Liver (tissue), 8 donors: ENCODE measurements at regions not wholly inside any gene's neighbourhood (a gene's known extent, or its start where the extent isn't known, plus 50 kb on each side); places are given as distances from the start of the nearest gene placed in this dataset.

Experiments used
- DNase-seq: peaks from one replicate; pipeline ENCODE4 v3.0.0-alpha.2; 2017; ENCODE audit warnings: low spot score
- H3K27ac ChIP-seq, 2 donors: one replicate each; pipeline ENCODE4 v1.7.0; 2013; ENCODE audit warnings: inconsistent platforms in 2 of 2, low read length in 2 of 2, control low read depth in 1 of 2, low read depth in 1 of 2, mild to moderate bottlenecking in 1 of 2
- H3K27me3 ChIP-seq, 4 donors: one replicate each; pipeline versions ENCODE4 v1.6.1 to v1.7.0; 2013; ENCODE audit warnings: low read length in 3 of 4, inconsistent platforms in 1 of 4, mild to moderate bottlenecking in 1 of 4, moderate library complexity in 1 of 4; ENCODE audit not compliant: control insufficient read depth in 4 of 4, insufficient read depth in 4 of 4
- H3K36me3 ChIP-seq, 4 donors: one replicate each; pipeline versions ENCODE4 v1.6.1 to v1.7.0; 2013; ENCODE audit warnings: low read length in 3 of 4, mild to moderate bottlenecking in 3 of 4, low read depth in 1 of 4, moderate library complexity in 1 of 4; ENCODE audit not compliant: control insufficient read depth in 4 of 4, insufficient read depth in 3 of 4
- H3K4me1 ChIP-seq, 4 donors: one replicate each; pipeline versions ENCODE4 v1.6.1 to v1.7.0; 2013; ENCODE audit warnings: low read length in 3 of 4, mild to moderate bottlenecking in 3 of 4, moderate library complexity in 1 of 4; ENCODE audit not compliant: control insufficient read depth in 4 of 4, insufficient read depth in 4 of 4
- H3K4me3 ChIP-seq, 3 donors: one replicate each; pipeline versions ENCODE4 v1.6.1 to v1.7.0; 2013; ENCODE audit warnings: low read length in 3 of 3, control low read depth in 1 of 3, low read depth in 1 of 3, mild to moderate bottlenecking in 1 of 3
- H3K9ac ChIP-seq, 2 donors: one replicate each; pipeline ENCODE4 v1.7.0; 2013; ENCODE audit warnings: low read length in 2 of 2, mild to moderate bottlenecking in 2 of 2, moderate library complexity in 2 of 2, control low read depth in 1 of 2, low read depth in 1 of 2
- H3K9me3 ChIP-seq, 4 donors: one replicate each; pipeline versions ENCODE4 v1.6.1 to v1.7.0; 2013; ENCODE audit warnings: low read length in 3 of 4; ENCODE audit not compliant: control insufficient read depth in 4 of 4
- EGR1 ChIP-seq, 2 donors: IDR thresholded peaks; 2 replicates each; pipeline ENCODE4 v1.6.1; 2016 to 2018; ENCODE audit warnings: antibody characterized with exemption in 2 of 2, low read depth in 2 of 2
- FOXA1 ChIP-seq: IDR thresholded peaks from 2 replicates; pipeline ENCODE4 v1.6.1; 2016; ENCODE audit warnings: antibody characterized with exemption
- FOXA2 ChIP-seq: IDR thresholded peaks from 2 replicates; pipeline ENCODE4 v1.6.1; 2016; ENCODE audit warnings: antibody characterized with exemption
- GABPA ChIP-seq, 2 donors: IDR thresholded peaks in 1 of 2; conservative IDR thresholded peaks in 1 of 2; 2 replicates each; pipeline ENCODE4 v1.6.1; 2016; ENCODE audit warnings: antibody characterized with exemption in 2 of 2, mild to moderate bottlenecking in 1 of 2, moderate library complexity in 1 of 2
- HNF4A ChIP-seq, 2 donors: conservative IDR thresholded peaks; 2 replicates each; pipeline ENCODE4 v1.6.1; 2016; ENCODE audit warnings: antibody characterized with exemption in 2 of 2, mild to moderate bottlenecking in 2 of 2
- HNF4G ChIP-seq: IDR thresholded peaks from 2 replicates; pipeline ENCODE4 v1.6.1; 2016; ENCODE audit warnings: antibody characterized with exemption
- JUND ChIP-seq, 2 donors: IDR thresholded peaks; 2 replicates each; pipeline ENCODE4 v1.6.1; 2016; ENCODE audit warnings: antibody characterized with exemption in 2 of 2
- RAD21 ChIP-seq, 2 donors: IDR thresholded peaks; 2 replicates each; pipeline ENCODE4 v1.6.1; 2016; ENCODE audit warnings: antibody characterized with exemption in 2 of 2, mild to moderate bottlenecking in 2 of 2
- SP1 ChIP-seq: IDR thresholded peaks from 2 replicates; pipeline ENCODE4 v1.6.1; 2018; ENCODE audit warnings: antibody characterized with exemption, mild to moderate bottlenecking
- WGBS: extraction: QIAGEN DNeasy Blood & Tissue Kit; methylation state at CpG from one replicate; pipeline ENCODE4 v1.1.7; 2013; 5-methylcytosine and 5-hydroxymethylcytosine counted together
- TF ChIP-seq, protein P1 (sequence below): IDR thresholded peaks from 2 replicates; pipeline ENCODE4 v1.6.1; 2016; ENCODE audit warnings: antibody characterized with exemption
- TF ChIP-seq, protein P2 (sequence below): IDR thresholded peaks from 2 replicates; pipeline ENCODE4 v1.6.1; 2016; ENCODE audit warnings: antibody characterized with exemption
- TF ChIP-seq, protein P3 (sequence below): fragments of 150-350 bp; IDR thresholded peaks from 2 replicates; pipeline ENCODE4 v1.5.1; 2017; ENCODE audit warnings: improper control_type of control experiment, low read depth, low read length; ENCODE audit not compliant: missing input control
- donor health status: healthy.
- donor health status: healthy.
- donor health status: healthy.
- donor health status: healthy.
- donor health status: healthy.

DNA sequence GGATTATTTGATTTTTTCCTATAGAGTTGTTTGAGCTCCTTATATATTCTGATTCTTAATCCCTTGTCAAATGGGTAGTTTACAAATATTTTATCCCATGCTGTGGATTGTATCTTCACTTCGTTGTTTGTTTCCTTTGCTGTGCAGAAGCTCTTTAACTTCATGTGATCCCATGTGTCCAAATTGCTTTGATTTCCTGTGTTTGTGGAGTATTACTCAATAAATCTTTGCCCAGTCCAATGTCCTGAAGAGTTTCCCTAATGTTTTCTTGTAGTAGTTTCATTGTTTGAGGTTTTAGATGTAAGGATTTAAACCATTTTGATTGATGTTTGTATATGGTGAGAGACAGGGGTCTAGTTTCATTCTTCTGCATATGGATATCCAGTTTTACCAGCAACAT is 143.7 kb upstream of the HTR1E start:
- no peak for DNase-seq
- no peak overlapping the region for H3K27ac ChIP-seq
- H3K9ac ChIP-seq, result no peak overlapping the region
- no peaks in the 10 kb centered on the region for H3K9me3 ChIP-seq
- no peaks in the 10 kb centered on the region for H3K27me3 ChIP-seq
- 24% methylated on average over 1 of the region's 1 CpG for WGBS
- H3K4me1 ChIP-seq, result no peaks in the 10 kb centered on the region
- no peak overlapping the region for H3K4me3 ChIP-seq
- no peaks in the 10 kb centered on the region for H3K36me3 ChIP-seq
- TF ChIP-seq EGR1 (IDR thresholded peaks at IDR 0.05; ENCODE audit: low read depth in 2 of 2) (no peak), HNF4A (conservative IDR thresholded peaks at IDR 0.05) (peak; percentile 52 to 58)

DNA sequence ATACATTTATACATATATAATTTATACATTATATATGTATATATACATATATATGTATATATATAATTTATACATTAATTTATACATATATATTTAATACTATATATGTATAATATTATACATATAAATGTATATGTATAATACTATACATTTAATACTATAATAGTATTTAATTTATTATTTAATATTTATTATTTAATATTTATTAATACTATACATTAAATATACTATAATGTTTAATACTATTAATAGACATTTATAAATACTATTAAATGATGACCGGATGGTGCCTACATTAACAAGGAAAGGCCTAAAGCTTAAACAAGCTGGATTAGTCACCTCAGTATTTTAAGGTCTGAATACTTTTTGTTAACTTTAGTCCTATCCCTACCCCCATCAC is 145.9 kb upstream of the HTR1E start:
- no peak for TF ChIP-seq FOXA2
- TF ChIP-seq, protein P1, sequence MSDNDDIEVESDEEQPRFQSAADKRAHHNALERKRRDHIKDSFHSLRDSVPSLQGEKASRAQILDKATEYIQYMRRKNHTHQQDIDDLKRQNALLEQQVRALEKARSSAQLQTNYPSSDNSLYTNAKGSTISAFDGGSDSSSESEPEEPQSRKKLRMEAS, result no peak
- TF ChIP-seq, protein P2, sequence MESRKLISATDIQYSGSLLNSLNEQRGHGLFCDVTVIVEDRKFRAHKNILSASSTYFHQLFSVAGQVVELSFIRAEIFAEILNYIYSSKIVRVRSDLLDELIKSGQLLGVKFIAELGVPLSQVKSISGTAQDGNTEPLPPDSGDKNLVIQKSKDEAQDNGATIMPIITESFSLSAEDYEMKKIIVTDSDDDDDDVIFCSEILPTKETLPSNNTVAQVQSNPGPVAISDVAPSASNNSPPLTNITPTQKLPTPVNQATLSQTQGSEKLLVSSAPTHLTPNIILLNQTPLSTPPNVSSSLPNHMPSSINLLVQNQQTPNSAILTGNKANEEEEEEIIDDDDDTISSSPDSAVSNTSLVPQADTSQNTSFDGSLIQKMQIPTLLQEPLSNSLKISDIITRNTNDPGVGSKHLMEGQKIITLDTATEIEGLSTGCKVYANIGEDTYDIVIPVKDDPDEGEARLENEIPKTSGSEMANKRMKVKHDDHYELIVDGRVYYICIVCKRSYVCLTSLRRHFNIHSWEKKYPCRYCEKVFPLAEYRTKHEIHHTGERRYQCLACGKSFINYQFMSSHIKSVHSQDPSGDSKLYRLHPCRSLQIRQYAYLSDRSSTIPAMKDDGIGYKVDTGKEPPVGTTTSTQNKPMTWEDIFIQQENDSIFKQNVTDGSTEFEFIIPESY, result no peak
- TF ChIP-seq EGR1 (IDR thresholded peaks at IDR 0.05; ENCODE audit: low read depth in 2 of 2), result no peak
- TF ChIP-seq SP1, result no peak
- no peak for TF ChIP-seq GABPA (IDR thresholded peaks at IDR 0.05 in 1 of 2, conservative IDR thresholded peaks at IDR 0.05 in 1 of 2)
- TF ChIP-seq FOXA1, result no peak
- no peak for TF ChIP-seq RAD21 (IDR thresholded peaks at IDR 0.05)
- no peak for TF ChIP-seq JUND (IDR thresholded peaks at IDR 0.05)
- Histone ChIP-seq H3K9me3 (no peaks in the 10 kb centered on the region), H3K4me3 (no peak overlapping the region), H3K4me1 (no peaks in the 10 kb centered on the region), H3K27ac (no peak overlapping the region), H3K27me3 (no peaks in the 10 kb centered on the region), H3K9ac (no peak overlapping the region), H3K36me3 (no peaks in the 10 kb centered on the region)
- DNase-seq, result no peak
- WGBS, result 99% methylated on average over 1 of the region's 1 CpG

DNA sequence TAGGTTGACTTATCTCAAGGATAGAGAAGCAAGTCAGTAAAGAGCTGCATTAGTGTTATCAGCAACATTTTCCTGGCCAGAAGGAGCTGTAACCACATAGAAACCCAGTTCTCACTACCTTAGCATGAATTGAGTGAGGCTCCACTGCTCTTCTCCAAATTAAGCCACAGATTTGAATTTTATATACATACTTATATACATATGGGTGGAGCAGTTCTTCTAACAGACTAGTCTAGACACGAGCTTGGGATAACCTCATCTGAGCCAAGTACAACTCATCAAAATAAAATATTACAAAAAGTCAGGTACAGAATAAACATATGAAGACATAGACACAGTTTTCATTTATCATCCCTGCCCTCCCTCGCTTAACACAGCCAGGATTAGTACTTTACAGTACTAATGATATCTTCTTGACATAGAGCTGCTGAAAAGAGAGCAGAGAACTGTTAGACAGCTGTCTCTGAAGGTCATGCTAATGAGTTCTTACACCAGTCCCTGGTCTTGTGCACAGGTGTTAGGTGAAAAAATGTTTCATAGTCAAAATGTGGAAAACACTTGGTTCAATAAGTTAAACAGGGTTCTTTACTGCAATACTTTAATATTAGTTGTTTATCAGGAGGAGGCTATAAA is 147.4 kb upstream of the HTR1E start:
- H3K27ac ChIP-seq, result no peak overlapping the region
- H3K36me3 ChIP-seq, result no peaks in the 10 kb centered on the region
- no peak overlapping the region for H3K4me3 ChIP-seq
- no peak for TF ChIP-seq HNF4G
- TF ChIP-seq, protein P3, sequence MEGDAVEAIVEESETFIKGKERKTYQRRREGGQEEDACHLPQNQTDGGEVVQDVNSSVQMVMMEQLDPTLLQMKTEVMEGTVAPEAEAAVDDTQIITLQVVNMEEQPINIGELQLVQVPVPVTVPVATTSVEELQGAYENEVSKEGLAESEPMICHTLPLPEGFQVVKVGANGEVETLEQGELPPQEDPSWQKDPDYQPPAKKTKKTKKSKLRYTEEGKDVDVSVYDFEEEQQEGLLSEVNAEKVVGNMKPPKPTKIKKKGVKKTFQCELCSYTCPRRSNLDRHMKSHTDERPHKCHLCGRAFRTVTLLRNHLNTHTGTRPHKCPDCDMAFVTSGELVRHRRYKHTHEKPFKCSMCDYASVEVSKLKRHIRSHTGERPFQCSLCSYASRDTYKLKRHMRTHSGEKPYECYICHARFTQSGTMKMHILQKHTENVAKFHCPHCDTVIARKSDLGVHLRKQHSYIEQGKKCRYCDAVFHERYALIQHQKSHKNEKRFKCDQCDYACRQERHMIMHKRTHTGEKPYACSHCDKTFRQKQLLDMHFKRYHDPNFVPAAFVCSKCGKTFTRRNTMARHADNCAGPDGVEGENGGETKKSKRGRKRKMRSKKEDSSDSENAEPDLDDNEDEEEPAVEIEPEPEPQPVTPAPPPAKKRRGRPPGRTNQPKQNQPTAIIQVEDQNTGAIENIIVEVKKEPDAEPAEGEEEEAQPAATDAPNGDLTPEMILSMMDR, result no peak
- H3K9me3 ChIP-seq, result no peaks in the 10 kb centered on the region
- no peak for DNase-seq
- no peaks in the 10 kb centered on the region for H3K4me1 ChIP-seq
- H3K27me3 ChIP-seq, result no peaks in the 10 kb centered on the region
- H3K9ac ChIP-seq, result no peak overlapping the region
- 75% methylated on average over 2 of the region's 2 CpGs for WGBS
